H4 (cell line): ENCODE measurements at regions not wholly inside any gene's neighbourhood (a gene's known extent, or its start where the extent isn't known, plus 50 kb on each side); places are given as distances from the start of the nearest gene placed in this dataset.
A peak's percentile ranks its signal among the peaks of the same experiment; 100 is the strongest.

Experiments used
- DNase-seq: peaks from one replicate; pipeline ENCODE4 v3.0.0-alpha.2; 2015; ENCODE audit warnings: low spot score

- DNase-seq = no peak
These were observed 251.7 kb upstream of the WWC1 start for GRCh38 chr5:168039566-168040248.

DNA sequence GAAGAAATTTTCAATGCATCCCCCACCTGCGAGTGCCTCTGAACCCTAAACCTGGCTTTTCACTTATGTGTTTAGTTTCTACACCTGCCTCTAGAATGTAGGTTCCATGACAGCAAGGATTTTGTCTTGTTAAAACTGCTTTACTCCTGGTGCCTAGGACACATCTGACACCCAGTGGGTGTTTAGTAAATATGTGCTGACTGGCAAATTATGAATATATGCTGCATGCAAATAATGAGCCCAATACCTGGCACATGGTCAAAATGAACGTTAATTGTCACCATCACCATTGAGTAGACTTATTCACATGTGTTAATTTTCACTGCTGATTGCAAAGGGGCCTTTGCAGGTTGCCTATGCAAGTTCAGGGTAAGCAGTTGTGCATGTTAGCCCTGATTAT, 249.9 kb upstream of the WWC1 start:
- no peak for DNase-seq

- no peak for DNase-seq
These were observed 249.0 kb upstream of the WWC1 start for GRCh38 chr5:168042284-168043068.

GRCh38 chr5:168046163-168046562, 245.3 kb upstream of the WWC1 start:
- DNase-seq = no peak

DNA sequence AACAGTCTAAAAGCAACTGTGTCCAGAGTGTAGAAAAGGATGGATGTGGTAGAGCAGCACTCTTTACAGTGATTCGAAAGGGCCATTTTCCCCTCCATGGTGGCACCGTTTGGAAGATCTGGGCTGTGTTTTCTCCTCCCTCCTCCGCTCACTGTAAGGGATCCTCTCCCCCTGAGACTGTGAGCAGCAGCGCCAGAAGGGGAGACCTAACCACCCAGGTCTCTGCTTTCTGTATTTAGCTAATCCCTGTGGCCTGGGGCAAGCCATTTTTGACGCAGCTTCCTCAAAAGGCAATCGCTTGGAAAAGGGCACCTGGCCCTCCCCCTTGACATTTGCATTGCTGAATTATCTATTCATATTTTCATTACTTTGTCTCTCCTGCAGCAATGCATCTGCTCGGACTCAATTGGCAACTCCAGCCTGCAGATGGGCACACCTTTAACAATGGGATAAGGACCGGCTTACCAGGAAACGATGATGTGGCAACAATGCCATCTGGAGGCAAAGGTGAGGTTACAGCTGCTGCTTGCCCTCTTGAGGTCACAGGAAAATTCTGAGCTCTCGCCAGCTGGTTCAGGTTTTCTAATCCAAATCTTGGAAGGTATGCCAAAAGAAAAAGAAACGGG, 244.3 kb upstream of the WWC1 start:
- DNase-seq = peak; percentile 79

DNA sequence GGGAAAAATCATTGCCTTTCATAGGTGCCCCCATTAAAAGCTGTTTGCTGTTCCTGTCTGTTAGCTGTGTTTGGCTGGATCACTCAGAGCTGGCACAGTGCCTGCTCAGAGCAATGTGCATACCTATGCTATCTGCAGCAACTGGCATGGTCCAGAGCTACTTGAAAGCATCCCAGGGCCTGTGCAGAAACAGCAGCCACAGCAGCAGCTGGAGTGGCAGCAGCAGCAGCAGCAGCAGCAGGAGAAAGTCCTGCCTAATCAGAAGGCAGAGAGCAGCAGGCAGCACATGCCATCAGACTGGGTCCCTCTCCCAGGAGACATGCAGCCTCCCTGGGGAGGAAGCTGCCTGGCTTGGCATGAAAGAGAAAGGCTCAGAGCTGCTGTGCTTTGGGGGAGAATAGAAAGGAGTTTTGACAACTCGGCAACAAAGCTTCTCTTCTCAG, 243.8 kb upstream of the WWC1 start:
- DNase-seq = no peak

- no peak for DNase-seq
These were observed 243.0 kb upstream of the WWC1 start for GRCh38 chr5:168048486-168048885.

DNA sequence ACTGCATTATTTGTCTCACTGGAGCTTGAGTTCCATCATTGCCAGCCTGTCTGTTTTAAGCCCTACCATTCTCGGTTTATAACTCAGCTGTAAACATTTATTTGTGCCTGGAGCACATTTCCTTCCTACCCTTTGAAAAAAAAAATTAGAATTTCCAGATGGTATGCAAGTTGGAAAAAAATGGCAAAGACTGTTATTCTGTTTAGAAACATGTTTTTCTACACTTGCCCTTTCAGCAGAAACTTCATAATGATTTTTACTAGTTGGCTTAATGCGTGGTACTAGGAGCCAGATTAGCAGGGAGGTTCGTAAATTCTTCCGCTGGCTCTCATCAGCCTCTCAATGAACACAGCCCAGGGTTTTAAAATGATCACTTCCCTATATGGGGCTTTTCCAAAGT, 238.8 kb upstream of the WWC1 start:
- no peak for DNase-seq

GRCh38 chr5:168054091-168054490, 237.4 kb upstream of the WWC1 start:
- DNase-seq = no peak

- DNase-seq = no peak
These were observed 236.2 kb upstream of the WWC1 start for GRCh38 chr5:168055141-168055683.

DNA sequence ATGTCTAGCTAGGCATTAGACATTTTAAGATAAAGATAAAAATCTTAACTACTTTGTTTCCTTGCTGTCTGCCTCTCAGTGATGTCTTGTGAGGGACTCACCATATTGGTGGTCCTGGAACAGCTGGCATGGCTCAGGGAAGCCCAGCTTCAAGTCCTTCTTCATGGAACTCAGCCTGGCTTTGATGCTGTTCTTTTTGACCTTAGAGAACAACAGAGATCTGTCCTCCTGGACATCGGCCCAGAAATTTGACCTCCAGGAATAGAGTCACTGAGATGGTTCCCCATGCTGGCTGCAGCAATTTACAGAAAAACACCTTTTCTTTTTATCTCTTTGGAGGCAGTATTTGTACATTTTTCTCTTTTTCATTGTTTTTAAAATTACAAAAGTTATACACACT, 235.5 kb upstream of the WWC1 start:
- DNase-seq = no peak

- no peak for DNase-seq
These were observed 234.8 kb upstream of the WWC1 start for GRCh38 chr5:168056499-168057182.

DNA sequence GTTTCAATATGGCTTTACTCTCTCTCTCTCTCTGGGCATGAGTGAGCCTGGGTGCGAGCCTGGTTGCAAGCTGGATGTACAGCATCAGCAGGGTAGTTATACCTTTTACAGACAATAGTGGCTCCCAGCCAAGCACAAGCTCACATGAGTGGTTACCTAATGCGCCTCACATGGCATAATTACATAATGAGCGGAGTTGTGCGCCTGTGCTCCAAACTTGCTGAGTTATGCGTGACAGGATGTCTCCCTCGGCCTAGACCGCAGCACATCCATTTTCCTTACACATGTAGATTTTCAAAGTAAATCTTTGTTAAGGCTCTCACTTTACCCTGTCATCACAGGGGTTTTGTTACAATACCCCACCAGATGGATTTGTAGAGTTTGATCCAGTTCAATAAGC, 233.5 kb upstream of the WWC1 start:
- no peak for DNase-seq

DNA sequence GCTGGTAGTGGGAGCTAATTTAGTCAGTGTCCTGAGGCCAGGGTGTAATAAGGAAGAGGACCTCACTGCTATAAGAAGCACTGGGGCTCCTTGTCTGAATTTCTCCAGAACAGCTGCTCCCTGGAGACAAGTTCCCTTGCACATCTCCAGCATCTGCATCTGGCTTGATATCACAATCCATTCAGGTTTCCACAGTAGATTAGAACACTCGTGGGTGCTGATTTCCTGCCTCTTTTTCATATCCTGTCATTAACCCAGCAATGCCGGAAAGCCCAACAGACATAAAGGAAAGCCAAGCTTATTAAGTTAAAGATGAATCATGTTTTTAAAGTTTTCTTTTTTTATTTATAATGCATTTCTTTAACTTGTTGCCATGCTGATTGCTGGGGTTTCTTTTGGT, 232.3 kb upstream of the WWC1 start:
- DNase-seq = no peak

- DNase-seq = no peak
These were observed 229.2 kb upstream of the WWC1 start for GRCh38 chr5:168062239-168062638.

DNA sequence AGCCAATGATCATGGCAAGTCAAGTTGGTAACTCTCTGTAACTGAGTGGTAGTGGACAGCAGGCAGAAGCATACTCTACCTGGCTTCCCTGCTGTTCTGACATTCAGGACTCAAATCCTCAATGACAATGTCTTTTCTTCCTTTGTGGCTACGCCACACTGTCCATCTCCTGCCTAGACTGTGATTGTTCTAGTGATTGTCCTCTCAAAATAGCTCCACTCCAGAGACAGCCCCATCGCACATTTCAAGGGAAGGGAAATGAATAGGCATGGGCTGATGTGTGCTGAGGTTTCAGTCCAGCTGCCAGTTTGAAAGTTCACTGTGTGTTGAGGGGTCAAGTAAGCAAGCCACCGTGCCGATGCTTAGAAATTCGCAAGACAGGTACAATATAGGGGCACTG, 227.0 kb upstream of the WWC1 start:
- no peak for DNase-seq

DNA sequence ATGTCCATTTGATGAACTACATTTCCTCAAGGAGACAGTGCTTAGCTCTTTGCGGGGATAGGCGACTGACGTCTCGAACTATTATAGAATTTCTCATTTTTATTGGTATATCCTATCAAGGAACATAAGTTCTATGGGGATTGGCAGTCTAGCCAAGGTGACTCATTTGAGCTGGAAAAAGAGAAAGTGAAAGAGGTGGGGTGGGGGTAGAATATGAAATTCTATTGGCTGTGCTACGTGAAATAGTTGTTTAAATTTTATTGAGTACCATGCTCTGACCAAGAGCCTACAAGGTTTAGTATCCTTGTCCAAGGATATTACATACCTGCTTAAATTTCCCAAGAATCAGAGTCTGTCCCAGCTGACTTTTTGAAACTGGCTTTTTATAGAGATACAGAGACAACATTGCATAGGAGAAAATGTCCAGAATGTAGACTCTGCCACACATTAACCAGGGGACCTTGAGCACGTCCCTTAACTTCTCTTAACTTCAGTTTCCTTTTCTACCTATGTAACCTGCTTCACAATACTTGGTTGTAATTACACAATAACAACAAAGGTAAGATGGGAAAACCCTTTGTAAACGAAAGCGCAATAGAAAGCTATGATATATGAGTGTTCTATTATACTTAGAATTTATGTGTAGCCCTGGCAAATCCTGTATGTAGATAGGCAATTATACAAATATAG, 226.4 kb upstream of the WWC1 start:
- DNase-seq = no peak

GRCh38 chr5:168066536-168067208, 224.8 kb upstream of the WWC1 start:
- no peak for DNase-seq

- no peak for DNase-seq
These were observed 220.7 kb upstream of the WWC1 start for GRCh38 chr5:168070761-168071160.

- no peak for DNase-seq
These were observed 218.8 kb upstream of the WWC1 start for GRCh38 chr5:168072665-168073064.

- DNase-seq = no peak
These were observed 218.1 kb upstream of the WWC1 start for GRCh38 chr5:168073311-168073710.
